ENCODE measurements at regions not wholly inside any gene's neighbourhood (a gene's known extent, or its start where the extent isn't known, plus 50 kb on each side); places are given as distances from the start of the nearest gene placed in this dataset.

GRCh38 chr4:165726831-165727230 is 146.2 kb upstream of the TLL1 start:
- no peaks in the 10 kb centered on the region for H3K4me1 ChIP-seq
- H3K4me3 ChIP-seq (ENCODE audit: low read depth, low read length) = no peak overlapping the region
- TF ChIP-seq CTCF (IDR thresholded peaks at IDR 0.05; ENCODE audit: low read depth, low read length) = no peak
- H3K9me3 ChIP-seq = no peaks in the 10 kb centered on the region
- no peaks in the 10 kb centered on the region for H3K27me3 ChIP-seq
- no peak for DNase-seq
- no peaks in the 10 kb centered on the region for H3K36me3 ChIP-seq

- no peak for TF ChIP-seq CTCF (IDR thresholded peaks at IDR 0.05; ENCODE audit: low read depth, low read length)
- DNase-seq = no peak
Measured at GRCh38 chr4:165737309-165737972, 135.6 kb upstream of the TLL1 start.

GRCh38 chr4:165738571-165738970 is 134.5 kb upstream of the TLL1 start:
- no peak for TF ChIP-seq CTCF (IDR thresholded peaks at IDR 0.05; ENCODE audit: low read depth, low read length)
- H3K4me1 ChIP-seq = no peaks in the 10 kb centered on the region
- H3K27me3 ChIP-seq = no peaks in the 10 kb centered on the region
- H3K36me3 ChIP-seq = no peaks in the 10 kb centered on the region
- no peak for DNase-seq
- H3K4me3 ChIP-seq (ENCODE audit: low read depth, low read length) = no peak overlapping the region
- no peaks in the 10 kb centered on the region; the same call in 1 of the 2 replicates for H3K9me3 ChIP-seq

More at GRCh38 chr4:165737309-165737972, 135.6 kb upstream of the TLL1 start:
- H3K27me3 ChIP-seq = no peaks in the 10 kb centered on the region
- no peaks in the 10 kb centered on the region for H3K36me3 ChIP-seq
- no peaks in the 10 kb centered on the region for H3K4me1 ChIP-seq
- no peak overlapping the region for H3K4me3 ChIP-seq (ENCODE audit: low read depth, low read length)
- H3K9me3 ChIP-seq = no peaks in the 10 kb centered on the region; the same call in 1 of the 2 replicates

- H3K4me1 ChIP-seq = no peaks in the 10 kb centered on the region
- TF ChIP-seq CTCF (IDR thresholded peaks at IDR 0.05; ENCODE audit: low read depth, low read length) = no peak
Measured at GRCh38 chr4:165740911-165741310, 132.1 kb upstream of the TLL1 start.

GRCh38 chr4:165743422-165743821 is 129.6 kb upstream of the TLL1 start:
- H3K9me3 ChIP-seq = no peaks in the 10 kb centered on the region
- H3K4me3 ChIP-seq (ENCODE audit: low read depth, low read length) = no peak overlapping the region
- no peak for DNase-seq
- TF ChIP-seq CTCF (IDR thresholded peaks at IDR 0.05; ENCODE audit: low read depth, low read length) = no peak
- no peaks in the 10 kb centered on the region for H3K4me1 ChIP-seq
- H3K27me3 ChIP-seq = no peaks in the 10 kb centered on the region
- H3K36me3 ChIP-seq = no peaks in the 10 kb centered on the region

More at GRCh38 chr4:165740911-165741310, 132.1 kb upstream of the TLL1 start:
- DNase-seq = no peak
- H3K4me3 ChIP-seq (ENCODE audit: low read depth, low read length) = no peak overlapping the region
- no peaks in the 10 kb centered on the region for H3K27me3 ChIP-seq
- no peaks in the 10 kb centered on the region; the same call in 1 of the 2 replicates for H3K9me3 ChIP-seq
- H3K36me3 ChIP-seq = no peaks in the 10 kb centered on the region

GRCh38 chr4:165744370-165744769 is 128.7 kb upstream of the TLL1 start:
- Histone ChIP-seq H3K9me3 (no peaks in the 10 kb centered on the region), H3K27me3 (no peaks in the 10 kb centered on the region), H3K4me1 (no peaks in the 10 kb centered on the region), H3K36me3 (no peaks in the 10 kb centered on the region), H3K4me3 (ENCODE audit: low read depth, low read length) (no peak overlapping the region)
- TF ChIP-seq CTCF (IDR thresholded peaks at IDR 0.05; ENCODE audit: low read depth, low read length) = no peak
- no peak for DNase-seq

Measured in BE2C (cell line).